ENCODE measurements at regions not wholly inside any gene's neighbourhood (a gene's known extent, or its start where the extent isn't known, plus 50 kb on each side); places are given as distances from the start of the nearest gene placed in this dataset.

DNA sequence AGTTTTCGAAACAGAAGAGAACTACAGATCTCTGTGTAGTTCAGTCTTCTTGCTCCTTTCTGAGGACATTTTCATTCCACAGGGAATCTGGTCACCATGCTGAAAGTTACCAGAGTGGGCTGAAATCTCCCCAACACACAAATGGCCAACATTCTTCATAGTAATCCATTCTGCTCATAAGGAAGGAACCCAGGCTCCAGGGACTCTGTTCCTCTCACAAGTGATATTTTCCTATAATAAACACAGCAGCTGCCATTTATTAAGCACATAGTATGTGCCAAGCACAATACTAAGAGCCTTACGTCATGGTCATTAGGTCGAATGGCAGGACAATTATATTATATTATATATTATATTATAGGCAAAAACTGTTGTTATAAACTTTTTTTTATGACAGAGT is 109.8 kb downstream of the RAB11FIP2 start:
- 49% methylated on average over 3 of the region's 3 CpGs for WGBS (ENCODE audit: low lambda C conversion rate)

DNA sequence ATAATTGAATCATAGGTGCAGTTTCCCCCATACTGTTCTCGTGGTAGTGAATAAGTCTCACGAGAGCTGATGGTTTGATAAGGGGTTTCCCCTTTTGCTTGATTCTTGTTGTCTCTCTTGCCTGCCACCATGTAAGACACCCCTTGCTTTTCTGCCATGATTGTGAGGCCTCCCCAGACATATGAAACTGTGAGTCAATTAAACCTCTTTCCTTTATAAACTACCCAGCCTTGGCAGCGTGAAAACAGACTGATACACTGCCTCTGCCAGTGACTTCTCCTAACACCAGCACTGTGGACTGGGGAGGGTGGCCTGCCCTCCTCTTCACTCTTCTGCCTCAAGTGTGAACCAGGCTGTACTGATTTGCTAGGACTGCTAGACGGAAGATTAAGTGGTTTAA is 108.6 kb downstream of the RAB11FIP2 start:
- H3K9ac ChIP-seq, result no peak overlapping the region
- ChIA-PET POLR2A (no interaction called here), CTCF (no interaction called here)
- H3K9me3 ChIP-seq, result no peaks in the 10 kb centered on the region
- no peaks in the 10 kb centered on the region for H3K79me2 ChIP-seq (ENCODE audit: insufficient read depth)
- no peak overlapping the region for H3K4me3 ChIP-seq (ENCODE audit: low read depth in 2 of 2, low read length in 1 of 2)
- H3F3A ChIP-seq (replicated peaks; ENCODE audit: insufficient read depth), result no peaks in the 10 kb centered on the region
- no peaks in the 10 kb centered on the region for H3K9me2 ChIP-seq
- H4K20me1 ChIP-seq (ENCODE audit: insufficient read depth), result no peaks in the 10 kb centered on the region
- no peak overlapping the region for H2AFZ ChIP-seq (ENCODE audit: low read depth)
- TF ChIP-seq FOSL2 (IDR thresholded peaks at IDR 0.05; ENCODE audit: borderline replicate concordance, low read depth), result no peak
- TF ChIP-seq ELF1 (IDR thresholded peaks at IDR 0.05), result no peak
- no peak for TF ChIP-seq SIN3A (IDR thresholded peaks at IDR 0.05; ENCODE audit: borderline replicate concordance, low read depth, low read length)
- TF ChIP-seq PBX3 (IDR thresholded peaks at IDR 0.05), result no peak
- no peak for TF ChIP-seq YY1 (IDR thresholded peaks at IDR 0.05; ENCODE audit: low read depth)
- no peak for TF ChIP-seq MXI1 (IDR thresholded peaks at IDR 0.05; ENCODE audit: low read depth, low read length)
- TF ChIP-seq RFX5 (IDR thresholded peaks at IDR 0.05; ENCODE audit: low read length), result no peak
- TF ChIP-seq RAD21 (IDR thresholded peaks at IDR 0.05; ENCODE audit: low read length), result no peak
- TF ChIP-seq GABPA (IDR thresholded peaks at IDR 0.05; ENCODE audit: low read depth), result no peak
- TF ChIP-seq FOXM1 (IDR thresholded peaks at IDR 0.05; ENCODE audit: low read depth), result no peak
- no peak for TF ChIP-seq EP300 (IDR thresholded peaks at IDR 0.05; ENCODE audit: borderline replicate concordance in 1 of 2, low read depth in 1 of 2, low read length in 1 of 2)
- DNase-seq, result no peak
- WGBS (ENCODE audit: low lambda C conversion rate), result 23% methylated on average over 4 of the region's 4 CpGs
- no peaks in the 10 kb centered on the region for H3K27me3 ChIP-seq (ENCODE audit: insufficient read depth)
- H3K36me3 ChIP-seq (replicated peaks in 1 of 2; ENCODE audit: control insufficient read depth in 1 of 2, insufficient read depth in 2 of 2, low read length in 1 of 2), result no peaks in the 10 kb centered on the region
- H3K4me2 ChIP-seq, result no peak overlapping the region
- no peaks in the 10 kb centered on the region for H3K4me1 ChIP-seq (ENCODE audit: control insufficient read depth in 1 of 2, insufficient read depth in 2 of 2, low read depth in 1 of 2, low read length in 1 of 2)
- no peak overlapping the region for H3K27ac ChIP-seq (ENCODE audit: low read depth in 2 of 2, low read length in 1 of 2)

More for the DNA sequence above, 109.8 kb downstream of the RAB11FIP2 start:
- H3K9me2 ChIP-seq, result no peaks in the 10 kb centered on the region
- H3K79me2 ChIP-seq (ENCODE audit: insufficient read depth), result no peaks in the 10 kb centered on the region
- H3F3A ChIP-seq (replicated peaks; ENCODE audit: insufficient read depth), result no peaks in the 10 kb centered on the region
- H3K4me3 ChIP-seq (ENCODE audit: low read depth in 2 of 2, low read length in 1 of 2), result no peak overlapping the region
- no peaks in the 10 kb centered on the region for H3K9me3 ChIP-seq
- H3K36me3 ChIP-seq (replicated peaks in 1 of 2; ENCODE audit: control insufficient read depth in 1 of 2, insufficient read depth in 2 of 2, low read length in 1 of 2), result no peaks in the 10 kb centered on the region
- H3K27me3 ChIP-seq (ENCODE audit: insufficient read depth), result no peaks in the 10 kb centered on the region
- H2AFZ ChIP-seq (ENCODE audit: low read depth), result no peak overlapping the region
- ChIA-PET POLR2A (no interaction called here), CTCF (no interaction called here)
- no peaks in the 10 kb centered on the region for H3K4me1 ChIP-seq (ENCODE audit: control insufficient read depth in 1 of 2, insufficient read depth in 2 of 2, low read depth in 1 of 2, low read length in 1 of 2)
- no peak overlapping the region for H3K4me2 ChIP-seq
- no peak for DNase-seq
- no peak for TF ChIP-seq TAF1 (IDR thresholded peaks at IDR 0.05; ENCODE audit: borderline replicate concordance, low read depth, low read length)
- TF ChIP-seq TCF12 (IDR thresholded peaks at IDR 0.05), result no peak
- no peak for TF ChIP-seq MAX (IDR thresholded peaks at IDR 0.05; ENCODE audit: low read depth)
- TF ChIP-seq CTCF (IDR thresholded peaks at IDR 0.05), result no peak
- no peak for TF ChIP-seq RAD21 (IDR thresholded peaks at IDR 0.05; ENCODE audit: low read length)
- TF ChIP-seq NFIC (IDR thresholded peaks at IDR 0.05; ENCODE audit: borderline replicate concordance), result no peak
- TF ChIP-seq TEAD4 (IDR thresholded peaks at IDR 0.05; ENCODE audit: borderline replicate concordance, insufficient read depth), result no peak
- TF ChIP-seq EZH2phosphoT487 (IDR thresholded peaks at IDR 0.05; ENCODE audit: borderline replicate concordance, low read depth), result no peak
- no peak for TF ChIP-seq SIN3A (IDR thresholded peaks at IDR 0.05; ENCODE audit: borderline replicate concordance, low read depth, low read length)
- no peak for TF ChIP-seq EP300 (IDR thresholded peaks at IDR 0.05; ENCODE audit: borderline replicate concordance in 1 of 2, low read depth in 1 of 2, low read length in 1 of 2)
- TF ChIP-seq, protein P1, sequence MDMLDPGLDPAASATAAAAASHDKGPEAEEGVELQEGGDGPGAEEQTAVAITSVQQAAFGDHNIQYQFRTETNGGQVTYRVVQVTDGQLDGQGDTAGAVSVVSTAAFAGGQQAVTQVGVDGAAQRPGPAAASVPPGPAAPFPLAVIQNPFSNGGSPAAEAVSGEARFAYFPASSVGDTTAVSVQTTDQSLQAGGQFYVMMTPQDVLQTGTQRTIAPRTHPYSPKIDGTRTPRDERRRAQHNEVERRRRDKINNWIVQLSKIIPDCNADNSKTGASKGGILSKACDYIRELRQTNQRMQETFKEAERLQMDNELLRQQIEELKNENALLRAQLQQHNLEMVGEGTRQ (IDR thresholded peaks at IDR 0.05; ENCODE audit: borderline replicate concordance, low read depth, low read length), result no peak
- no peak for TF ChIP-seq RCOR1 (IDR thresholded peaks at IDR 0.05; ENCODE audit: low read length)
- TF ChIP-seq CHD2 (IDR thresholded peaks at IDR 0.05; ENCODE audit: low read length, partially characterized antibody), result no peak
- no peak for TF ChIP-seq YY1 (IDR thresholded peaks at IDR 0.05; ENCODE audit: low read depth)
- H3K9ac ChIP-seq, result no peak overlapping the region
- H4K20me1 ChIP-seq (ENCODE audit: insufficient read depth), result no peaks in the 10 kb centered on the region
- no peak overlapping the region for H3K27ac ChIP-seq (ENCODE audit: low read depth in 2 of 2, low read length in 1 of 2)

Data from SK-N-SH (cell line).